ENCODE measurements at regions not wholly inside any gene's neighbourhood (a gene's known extent, or its start where the extent isn't known, plus 50 kb on each side); places are given as distances from the start of the nearest gene placed in this dataset.

GRCh38 chr3:110846971-110847370 is 224.6 kb upstream of the NECTIN3 start:
- H3K27me3 Mint-ChIP-seq, result no peaks in the 10 kb centered on the region
- no peaks in the 10 kb centered on the region for H3K4me1 Mint-ChIP-seq (ENCODE audit: unreplicated experiment)
- DNase-seq (ENCODE audit: extremely low spot score, unreplicated experiment), result no peak
- H3K4me3 Mint-ChIP-seq, result no peak overlapping the region
- H3K27ac Mint-ChIP-seq, result no peak overlapping the region
- no peaks in the 10 kb centered on the region for H3K9me3 Mint-ChIP-seq
- peaks cover 4% of the 10 kb centered on the region for H3K36me3 Mint-ChIP-seq
- no peak for TF ChIP-seq CTCF (conservative IDR thresholded peaks at IDR 0.05)

GRCh38 chr3:110849064-110849463 is 222.6 kb upstream of the NECTIN3 start:
- H3K9me3 Mint-ChIP-seq, result peaks cover 5% of the 10 kb centered on the region
- H3K36me3 Mint-ChIP-seq, result peaks cover 4% of the 10 kb centered on the region
- no peak overlapping the region for H3K27ac Mint-ChIP-seq
- no peak for TF ChIP-seq CTCF (conservative IDR thresholded peaks at IDR 0.05)
- DNase-seq (ENCODE audit: extremely low spot score, unreplicated experiment), result no peak
- H3K4me1 Mint-ChIP-seq (ENCODE audit: unreplicated experiment), result no peaks in the 10 kb centered on the region
- no peaks in the 10 kb centered on the region for H3K27me3 Mint-ChIP-seq
- no peak overlapping the region for H3K4me3 Mint-ChIP-seq

- Mint-ChIP-seq H3K27ac (no peak overlapping the region), H3K9me3 (peaks cover 8% of the 10 kb centered on the region), H3K4me3 (no peak overlapping the region), H3K27me3 (no peaks in the 10 kb centered on the region), H3K4me1 (ENCODE audit: unreplicated experiment) (no peaks in the 10 kb centered on the region), H3K36me3 (no peaks in the 10 kb centered on the region)
- DNase-seq (ENCODE audit: extremely low spot score, unreplicated experiment), result no peak
- TF ChIP-seq CTCF (conservative IDR thresholded peaks at IDR 0.05), result no peak
Measured at GRCh38 chr3:110851736-110852135, 219.9 kb upstream of the NECTIN3 start.

- no peaks in the 10 kb centered on the region for H3K27me3 Mint-ChIP-seq
- no peaks in the 10 kb centered on the region for H3K36me3 Mint-ChIP-seq
- no peak for DNase-seq (ENCODE audit: extremely low spot score, unreplicated experiment)
- peaks cover 8% of the 10 kb centered on the region for H3K9me3 Mint-ChIP-seq
- H3K27ac Mint-ChIP-seq, result no peak overlapping the region
- H3K4me3 Mint-ChIP-seq, result no peak overlapping the region
- no peak for TF ChIP-seq CTCF (conservative IDR thresholded peaks at IDR 0.05)
- peaks cover 6% of the 10 kb centered on the region for H3K4me1 Mint-ChIP-seq (ENCODE audit: unreplicated experiment)
Measured at GRCh38 chr3:110855207-110855606, 216.4 kb upstream of the NECTIN3 start.

- no peak overlapping the region for H3K27ac Mint-ChIP-seq
- H3K36me3 Mint-ChIP-seq, result no peaks in the 10 kb centered on the region
- TF ChIP-seq CTCF (conservative IDR thresholded peaks at IDR 0.05), result no peak
- peaks cover 6% of the 10 kb centered on the region for H3K4me1 Mint-ChIP-seq (ENCODE audit: unreplicated experiment)
- no peak overlapping the region for H3K4me3 Mint-ChIP-seq
- H3K9me3 Mint-ChIP-seq, result peaks cover 8% of the 10 kb centered on the region
- H3K27me3 Mint-ChIP-seq, result no peaks in the 10 kb centered on the region
- no peak for DNase-seq (ENCODE audit: extremely low spot score, unreplicated experiment)
Measured at GRCh38 chr3:110856916-110857315, 214.7 kb upstream of the NECTIN3 start.

GRCh38 chr3:110858549-110858948 is 213.1 kb upstream of the NECTIN3 start:
- peaks cover 6% of the 10 kb centered on the region for H3K4me1 Mint-ChIP-seq (ENCODE audit: unreplicated experiment)
- no peak overlapping the region for H3K4me3 Mint-ChIP-seq
- H3K27ac Mint-ChIP-seq, result no peak overlapping the region
- no peak for TF ChIP-seq CTCF (conservative IDR thresholded peaks at IDR 0.05)
- H3K27me3 Mint-ChIP-seq, result no peaks in the 10 kb centered on the region
- DNase-seq (ENCODE audit: extremely low spot score, unreplicated experiment), result no peak
- no peaks in the 10 kb centered on the region for H3K36me3 Mint-ChIP-seq
- H3K9me3 Mint-ChIP-seq, result peaks cover 8% of the 10 kb centered on the region
